GM12878 (cell line): ENCODE measurements at regions not wholly inside any gene's neighbourhood (a gene's known extent, or its start where the extent isn't known, plus 50 kb on each side); places are given as distances from the start of the nearest gene placed in this dataset.

Experiments used
- ATAC-seq: fragments of 200-7000 bp; cut with Tn5 transposase; 3 replicates; pipeline ENCODE4 v1.9.1; 2020; ENCODE audit warnings: mild to moderate bottlenecking, moderate library complexity
- BruUV-seq: library from RNA; stranded (reverse); fragments of 400-500 nt; replicated peaks from 2 replicates; lab custom pipeline; 2021; lab: Mats Ljungman, UMichigan
- CTCF ChIA-PET: fragments of 300-600 bp; sonication (Branson Sonifier 250); formaldehyde crosslinking; extraction: SDS; loops from one replicate; lab custom pipeline; 2021; ENCODE audit warnings: inconsistent platforms; lab: Yijun Ruan, JAX
- POLR2A ChIA-PET: fragments of 350-600 bp; formaldehyde crosslinking; extraction: SDS; loops from one replicate; lab custom pipeline; 2021; ENCODE audit warnings: inconsistent platforms; lab: Charles Lee
- RAD21 ChIA-PET: fragments of 300-600 bp; sonication (Branson Sonifier 250); formaldehyde crosslinking; loops from one replicate; lab custom pipeline; 2023; ENCODE audit warnings: antibody characterized with exemption; ENCODE audit not compliant: unreplicated experiment; lab: Charles Lee
- SMC1A ChIA-PET: fragments of 300-600 bp; sonication (Branson Sonifier 250); formaldehyde crosslinking; loops from one replicate; lab custom pipeline; 2023; ENCODE audit not compliant: unreplicated experiment, uncharacterized antibody; lab: Charles Lee
- DNase-seq: peaks from one replicate; pipeline ENCODE4 v3.0.0-alpha.2; 2011; ENCODE audit warnings: low read depth, low spot score
- FAIRE-seq: peaks from 3 replicates; lab custom pipeline; 2011; peaks lifted over from hg19 to GRCh38; lab: Jason Lieb, UNC
- H2AFZ ChIP-seq: 2 replicates; pipeline ENCODE4 v1.6.0; 2011; ENCODE audit warnings: low read depth, low read length, control low read depth; ENCODE audit not compliant: control insufficient read depth
- H3K27ac ChIP-seq: 2 replicates; pipeline ENCODE4 v1.5.1; 2011; ENCODE audit warnings: control low read depth; ENCODE audit not compliant: control insufficient read depth, insufficient read depth
- H3K27me3 ChIP-seq, 2 experiments: replicated peaks in 1 of 2; 2 replicates each; pipeline versions ENCODE4 v1.6.0 to v1.6.1; 2011; ENCODE audit warnings: low read length in 1 of 2; ENCODE audit not compliant: control insufficient read depth in 2 of 2, insufficient read depth in 2 of 2
- H3K36me3 ChIP-seq, 2 experiments: 2 replicates each; pipeline ENCODE4 v1.5.1; 2011; ENCODE audit warnings: low read length in 1 of 2; ENCODE audit not compliant: control insufficient read depth in 2 of 2, insufficient read depth in 2 of 2
- H3K4me1 ChIP-seq: 2 replicates; pipeline ENCODE4 v1.6.1; 2011; ENCODE audit warnings: mild to moderate bottlenecking, low read length, moderate library complexity, mixed read lengths; ENCODE audit not compliant: control insufficient read depth, insufficient read depth
- H3K4me2 ChIP-seq: 2 replicates; pipeline ENCODE4 v1.6.0; 2011; ENCODE audit warnings: control low read depth; ENCODE audit not compliant: control insufficient read depth, insufficient read depth
- H3K4me3 ChIP-seq: fragments of 200-600 bp; sonication (generic); 2 replicates; pipeline ENCODE4 v1.5.1; 2016
- H3K79me2 ChIP-seq: 2 replicates; pipeline ENCODE4 v1.6.0; 2011; ENCODE audit warnings: low read length; ENCODE audit not compliant: control insufficient read depth, insufficient read depth
- H3K9ac ChIP-seq: 2 replicates; pipeline ENCODE4 v1.8.0; 2011; ENCODE audit warnings: low read length, control low read depth, mixed read lengths; ENCODE audit not compliant: control insufficient read depth, insufficient read depth
- H3K9me3 ChIP-seq: replicated peaks from 3 replicates; pipeline ENCODE4 v1.5.1; 2011; ENCODE audit warnings: mild to moderate bottlenecking, low read length; ENCODE audit not compliant: control insufficient read depth, insufficient read depth
- H4K20me1 ChIP-seq: 2 replicates; pipeline ENCODE4 v1.6.0; 2011; ENCODE audit not compliant: control insufficient read depth, insufficient read depth
- BACH1 ChIP-seq: fragments of 450-650 bp; IDR thresholded peaks from 2 replicates; pipeline ENCODE4 v1.6.1; 2017; ENCODE audit warnings: mild to moderate bottlenecking, borderline replicate concordance
- IRF4 ChIP-seq: IDR thresholded peaks from 2 replicates; pipeline ENCODE4 v1.6.1; 2011; ENCODE audit warnings: low read depth, low read length
- MAX ChIP-seq: IDR thresholded peaks from 2 replicates; pipeline ENCODE4 v1.6.1; 2012; ENCODE audit warnings: low read depth, low read length, improper control_type of control experiment
- SUPT20H ChIP-seq: IDR thresholded peaks from 2 replicates; pipeline ENCODE4 v1.6.1; 2011; ENCODE audit warnings: low read depth, mild to moderate bottlenecking, low read length, moderate library complexity, borderline replicate concordance; ENCODE audit not compliant: control insufficient read depth
- ZBTB4 ChIP-seq: fragments of 450-650 bp; formaldehyde crosslinking; IDR thresholded peaks from 2 replicates; pipeline ENCODE4 v1.4.0; 2022; ENCODE audit warnings: mild to moderate bottlenecking, moderate library complexity
- ZBTB40 ChIP-seq: fragments of 450-650 bp; IDR thresholded peaks from 2 replicates; pipeline ENCODE4 v1.6.1; 2016; ENCODE audit warnings: mild to moderate bottlenecking, moderate library complexity, borderline replicate concordance
- ZNF592 ChIP-seq: fragments of 450-650 bp; IDR thresholded peaks from 2 replicates; pipeline ENCODE4 v1.6.1; 2017; ENCODE audit warnings: mild to moderate bottlenecking, moderate library complexity
- WGBS: methylation state at CpG from one replicate; pipeline ENCODE4 v1.1.6; 2016; ENCODE audit warnings: low lambda C conversion rate; ENCODE audit not compliant: insufficient replicate concordance, insufficient coverage; ENCODE audit errors: missing lambda C conversion rate; 5-methylcytosine and 5-hydroxymethylcytosine counted together
- in situ Hi-C: fragments of 300-500 bp; cut with MboI; formaldehyde crosslinking; loops from 9 replicates; pipeline ENCODE4 v1.14.3; 2018; ENCODE audit warnings: mixed read lengths
- intact Hi-C: fragments of 100-400 bp; cut with micrococcal nuclease; formaldehyde crosslinking; loops from one replicate; pipeline ENCODE4 v1.14.2; 2022; ENCODE audit not compliant: unreplicated experiment

- no peaks in the 10 kb centered on the region for H3K27me3 ChIP-seq
- RAD21 ChIA-PET: no interaction called here
- ATAC-seq (no peak), FAIRE-seq (no peak), DNase-seq (no peak)
- POLR2A ChIA-PET: no interaction called here
- H3K27ac ChIP-seq: no peak overlapping the region
- SMC1A ChIA-PET: no interaction called here
- H3K4me3 ChIP-seq: no peak overlapping the region
- peaks cover 0 to 5% of the 10 kb centered on the region in 2 experiments; a peak in 2 of 4 replicates for H3K36me3 ChIP-seq
- no peaks in the 10 kb centered on the region for H3K4me1 ChIP-seq
- H4K20me1 ChIP-seq: no peaks in the 10 kb centered on the region
- CTCF ChIA-PET: no interaction called here
- no peak overlapping the region for H3K9ac ChIP-seq
- WGBS: 80% methylated on average over 4 of the region's 4 CpGs
- no peak overlapping the region for H2AFZ ChIP-seq
- H3K4me2 ChIP-seq: no peak overlapping the region
- intact Hi-C loops: no loop called here
- no peaks in the 10 kb centered on the region for H3K79me2 ChIP-seq
- TF ChIP-seq BACH1: no peak
- no peak for TF ChIP-seq ZBTB4
- peak; percentile 52; the same call in 1 of the 2 replicates for TF ChIP-seq ZBTB40
- TF ChIP-seq IRF4: no peak
- TF ChIP-seq ZNF592: no peak
- no peak for TF ChIP-seq SUPT20H
- TF ChIP-seq MAX: no peak
- TF ChIP-seq, all 136 proteins: peak for 1
- in situ Hi-C loops: no loop called here
- no TSS peak for BruUV-seq
- H3K9me3 ChIP-seq: no peaks in the 10 kb centered on the region
Observed at GRCh38 chr11:17138562-17138961, 61.1 kb upstream of the RPS13 start.
